Vagina (tissue), 2 donors: ENCODE measurements at regions not wholly inside any gene's neighbourhood (a gene's known extent, or its start where the extent isn't known, plus 50 kb on each side); places are given as distances from the start of the nearest gene placed in this dataset.

ENCODE experiments used
- POLR2A ChIP-seq, 2 donors: fragments of 450-650 bp; IDR thresholded peaks; one replicate each; pipeline ENCODE4 v1.6.1; 2017; ENCODE audit warnings: antibody characterized with exemption in 2 of 2, mild to moderate bottlenecking in 2 of 2, moderate library complexity in 2 of 2
- TF ChIP-seq, protein P1 (sequence below), 3 experiments: fragments of 450-650 bp in 2 of 3; fragments of 200-600 bp in 1 of 3; sonication (generic) in 1 of 3; IDR thresholded peaks; one replicate each; pipeline ENCODE4 v1.5.1; 2017 to 2019; ENCODE audit warnings: antibody characterized with exemption in 3 of 3, mild to moderate bottlenecking in 2 of 3, moderate library complexity in 2 of 3

DNA sequence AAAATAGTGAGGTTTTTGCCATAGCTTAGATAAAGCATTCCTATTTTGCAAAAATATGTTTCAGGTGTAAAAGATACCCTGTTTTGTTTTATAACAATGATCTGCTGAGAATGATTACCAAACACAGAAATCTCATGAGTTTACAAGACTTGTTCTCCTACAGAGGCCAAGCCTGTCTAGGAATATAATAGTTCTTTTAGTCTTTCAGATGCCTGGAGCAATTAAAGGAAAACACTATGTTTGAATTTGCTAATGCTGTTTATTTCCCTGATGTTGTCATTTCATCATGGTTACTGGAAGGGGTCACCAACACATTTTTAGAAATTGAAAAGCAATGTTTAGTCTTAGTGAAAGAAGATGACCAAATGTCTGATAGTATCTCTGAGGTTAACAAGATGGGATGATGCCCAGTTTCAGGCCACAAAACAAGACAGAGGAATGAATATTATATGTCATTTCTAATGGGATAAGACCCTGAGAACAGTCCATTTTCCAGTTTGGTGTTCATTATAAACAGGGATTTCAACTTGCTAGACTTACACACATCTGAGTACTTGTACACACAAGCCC, 559.9 kb downstream of the INHBA start:
- TF ChIP-seq, protein P1, sequence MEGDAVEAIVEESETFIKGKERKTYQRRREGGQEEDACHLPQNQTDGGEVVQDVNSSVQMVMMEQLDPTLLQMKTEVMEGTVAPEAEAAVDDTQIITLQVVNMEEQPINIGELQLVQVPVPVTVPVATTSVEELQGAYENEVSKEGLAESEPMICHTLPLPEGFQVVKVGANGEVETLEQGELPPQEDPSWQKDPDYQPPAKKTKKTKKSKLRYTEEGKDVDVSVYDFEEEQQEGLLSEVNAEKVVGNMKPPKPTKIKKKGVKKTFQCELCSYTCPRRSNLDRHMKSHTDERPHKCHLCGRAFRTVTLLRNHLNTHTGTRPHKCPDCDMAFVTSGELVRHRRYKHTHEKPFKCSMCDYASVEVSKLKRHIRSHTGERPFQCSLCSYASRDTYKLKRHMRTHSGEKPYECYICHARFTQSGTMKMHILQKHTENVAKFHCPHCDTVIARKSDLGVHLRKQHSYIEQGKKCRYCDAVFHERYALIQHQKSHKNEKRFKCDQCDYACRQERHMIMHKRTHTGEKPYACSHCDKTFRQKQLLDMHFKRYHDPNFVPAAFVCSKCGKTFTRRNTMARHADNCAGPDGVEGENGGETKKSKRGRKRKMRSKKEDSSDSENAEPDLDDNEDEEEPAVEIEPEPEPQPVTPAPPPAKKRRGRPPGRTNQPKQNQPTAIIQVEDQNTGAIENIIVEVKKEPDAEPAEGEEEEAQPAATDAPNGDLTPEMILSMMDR (IDR thresholded peaks at IDR 0.05), result no peak
- no peak for TF ChIP-seq POLR2A (IDR thresholded peaks at IDR 0.05)
